HG02798 (cell line): ENCODE measurements at regions not wholly inside any gene's neighbourhood (a gene's known extent, or its start where the extent isn't known, plus 50 kb on each side); places are given as distances from the start of the nearest gene placed in this dataset.
"Not testable (repeated sequence)": the region's sequence is repeated elsewhere in the genome, so short reads cannot be mapped to it uniquely, and the experiment has no call there.

ENCODE experiments used
- ATAC-seq: cut with Tn5 transposase; IDR thresholded peaks from one replicate; pipeline ENCODE4 v1.9.1; 2021; ENCODE audit warnings: mild to moderate bottlenecking; ENCODE audit not compliant: unreplicated experiment, poor library complexity

GRCh38 chr10:29734962-29735627, 100.3 kb upstream of the SVIL start:
- peak; percentile 46 for ATAC-seq

GRCh38 chr10:29734640-29734961, 99.8 kb upstream of the SVIL start:
- no peak for ATAC-seq

- ATAC-seq = no peak
These were observed 98.6 kb upstream of the SVIL start for GRCh38 chr10:29733323-29733722.

GRCh38 chr10:29732918-29733317, 98.1 kb upstream of the SVIL start:
- ATAC-seq = no peak

- no peak for ATAC-seq
These were observed 97.0 kb upstream of the SVIL start for GRCh38 chr10:29731760-29732159.

- no peak for ATAC-seq
These were observed 96.2 kb upstream of the SVIL start for GRCh38 chr10:29730969-29731368.

GRCh38 chr10:29730458-29730857, 95.7 kb upstream of the SVIL start:
- ATAC-seq = no peak

GRCh38 chr10:29728541-29729049, 93.8 kb upstream of the SVIL start:
- ATAC-seq = no peak

- not testable (repeated sequence) for ATAC-seq
These were observed 91.2 kb upstream of the SVIL start for GRCh38 chr10:29725927-29726326.

GRCh38 chr10:29725133-29725720, 90.5 kb upstream of the SVIL start:
- no peak for ATAC-seq

GRCh38 chr10:29723726-29724125, 89.0 kb upstream of the SVIL start:
- no peak for ATAC-seq

- ATAC-seq = no peak
These were observed 88.0 kb upstream of the SVIL start for GRCh38 chr10:29722777-29723176.

- no peak for ATAC-seq
These were observed 85.4 kb upstream of the SVIL start for GRCh38 chr10:29720149-29720548.

GRCh38 chr10:29719281-29719675, 84.5 kb upstream of the SVIL start:
- ATAC-seq = no peak

- ATAC-seq = no peak
These were observed 80.5 kb upstream of the SVIL start for GRCh38 chr10:29715296-29715695.

- ATAC-seq = no peak
These were observed 79.5 kb upstream of the SVIL start for GRCh38 chr10:29714096-29714874.

- ATAC-seq = no peak
These were observed 78.7 kb upstream of the SVIL start for GRCh38 chr10:29713450-29713849.

GRCh38 chr10:29712108-29712507, 77.3 kb upstream of the SVIL start:
- ATAC-seq = no peak

GRCh38 chr10:29710128-29710527, 75.4 kb upstream of the SVIL start:
- ATAC-seq = no peak

GRCh38 chr10:29709484-29710002, 74.8 kb upstream of the SVIL start:
- no peak for ATAC-seq

- no peak for ATAC-seq
These were observed 68.5 kb upstream of the SVIL start for GRCh38 chr10:29703271-29703670.
